HCT116 (cell line): ENCODE measurements at regions not wholly inside any gene's neighbourhood (a gene's known extent, or its start where the extent isn't known, plus 50 kb on each side); places are given as distances from the start of the nearest gene placed in this dataset.

Experiments used
- ATAC-seq: fragments of 200-7000 bp; cut with Tn5 transposase; 2 replicates; pipeline ENCODE4 v1.9.1; 2020; ENCODE audit warnings: mild to moderate bottlenecking, moderate library complexity
- BruUV-seq: library from RNA; stranded (reverse); fragments of 400-500 nt; replicated peaks from 2 replicates; lab custom pipeline; 2021; lab: Mats Ljungman, UMichigan
- CTCF ChIA-PET: fragments of 300-600 bp; sonication (Branson Sonifier 250); formaldehyde crosslinking; loops from one replicate; lab custom pipeline; 2021; ENCODE audit warnings: antibody characterized with exemption; lab: Charles Lee
- POLR2A ChIA-PET: fragments of 300-600, 350-600 bp; sonication (Branson Sonifier 250); formaldehyde crosslinking; loops from one replicate; lab custom pipeline; 2021; ENCODE audit warnings: antibody characterized with exemption; lab: Charles Lee
- RAD21 ChIA-PET, 2 experiments: fragments of 300-600 bp; sonication (Branson Sonifier 250); formaldehyde crosslinking; loops; one replicate each; lab custom pipeline; 2023; ENCODE audit warnings: low total read pairs in 2 of 2; ENCODE audit not compliant: uncharacterized antibody in 2 of 2, unreplicated experiment in 2 of 2, low non-redundant PET in 1 of 2; lab: Charles Lee
- DNase-seq: peaks from one replicate; pipeline ENCODE4 v3.0.0-alpha.2; 2010; ENCODE audit warnings: low read depth, low spot score
- H2AFZ ChIP-seq: fragments of 200-600 bp; shearing (Covaris generic), sonication (generic); 2 replicates; pipeline ENCODE4 v1.6.1; 2017; ENCODE audit warnings: low read depth, mixed run types, mixed read lengths, antibody characterized with exemption, low read length; ENCODE audit not compliant: poor library complexity, severe bottlenecking
- H3K27ac ChIP-seq: 2 replicates; pipeline ENCODE4 v1.5.1; 2012; ENCODE audit warnings: low read depth, low read length
- H3K27me3 ChIP-seq: fragments of 200-600 bp; sonication (generic); 2 replicates; pipeline ENCODE4 v1.6.1; 2016; ENCODE audit warnings: mixed run types, low read length, mixed read lengths; ENCODE audit not compliant: insufficient read depth
- H3K36me3 ChIP-seq, 2 experiments: fragments of 200-500 bp in 1 of 2; fragments of 200-600 bp in 1 of 2; sonication (Bioruptor generic) in 1 of 2; sonication (generic) in 1 of 2; 2 replicates each; pipeline versions ENCODE4 v1.5.1 to v1.6.1; 2014 to 2016; ENCODE audit warnings: low read length in 2 of 2, inconsistent platforms in 1 of 2, mixed read lengths in 1 of 2, mixed run types in 1 of 2; ENCODE audit not compliant: insufficient read depth in 2 of 2, control insufficient read depth in 1 of 2
- H3K4me1 ChIP-seq, 2 experiments: fragments of 200-600 bp in 1 of 2; sonication (generic) in 1 of 2; 2 replicates each; pipeline versions ENCODE4 v1.5.1 to v1.6.1; 2012 to 2017; ENCODE audit warnings: low read length in 2 of 2, inconsistent platforms in 1 of 2, mild to moderate bottlenecking in 1 of 2, mixed read lengths in 1 of 2, mixed run types in 1 of 2, moderate library complexity in 1 of 2; ENCODE audit not compliant: insufficient read depth in 2 of 2, control insufficient read depth in 1 of 2
- H3K4me2 ChIP-seq: fragments of 200-600 bp; sonication (generic); 2 replicates; pipeline ENCODE4 v1.6.1; 2017; ENCODE audit warnings: mixed run types, low read length, mixed read lengths
- H3K4me3 ChIP-seq, 2 experiments: fragments of 200-600 bp in 1 of 2; sonication (generic) in 1 of 2; replicated peaks in 1 of 2; 2 replicates each; pipeline ENCODE4 v1.5.1; 2011 to 2016; ENCODE audit warnings: low read length in 2 of 2, control low read depth in 1 of 2, low read depth in 1 of 2, mild to moderate bottlenecking in 1 of 2, mixed read lengths in 1 of 2, mixed run types in 1 of 2
- H3K79me2 ChIP-seq: fragments of 200-600 bp; sonication (generic); 2 replicates; pipeline ENCODE4 v1.6.1; 2017; ENCODE audit warnings: mild to moderate bottlenecking, mixed run types, low read length, moderate library complexity, mixed read lengths; ENCODE audit not compliant: insufficient read depth
- H3K9ac ChIP-seq: fragments of 200-600 bp; sonication (generic); 2 replicates; pipeline ENCODE4 v1.6.1; 2016; ENCODE audit warnings: low read length, mixed read lengths
- H3K9me2 ChIP-seq: fragments of 200-600 bp; sonication (generic), shearing (Covaris generic); 2 replicates; pipeline ENCODE4 v1.6.1; 2017; ENCODE audit warnings: mixed run types, mild to moderate bottlenecking, moderate library complexity; ENCODE audit not compliant: insufficient read depth
- H3K9me3 ChIP-seq, 2 experiments: fragments of 200-500 bp in 1 of 2; fragments of 200-600 bp in 1 of 2; sonication (Bioruptor generic) in 1 of 2; sonication (generic) in 1 of 2; 2 replicates each; pipeline ENCODE4 v1.6.1; 2014 to 2017; ENCODE audit warnings: low read length in 2 of 2, mixed read lengths in 2 of 2, inconsistent platforms in 1 of 2, low read depth in 1 of 2, mild to moderate bottlenecking in 1 of 2, mixed run types in 1 of 2, moderate library complexity in 1 of 2; ENCODE audit not compliant: control insufficient read depth in 1 of 2, insufficient read depth in 1 of 2
- H4K20me1 ChIP-seq: fragments of 200-600 bp; sonication (generic), shearing (Covaris generic); 2 replicates; pipeline ENCODE4 v1.6.1; 2017; ENCODE audit warnings: mixed run types, mild to moderate bottlenecking, moderate library complexity; ENCODE audit not compliant: insufficient read depth
- CBX3 ChIP-seq: IDR thresholded peaks from 2 replicates; pipeline ENCODE4 v1.6.1; 2012; ENCODE audit warnings: low read depth
- CEBPB ChIP-seq: IDR thresholded peaks from 2 replicates; pipeline ENCODE4 v1.6.1; 2012; ENCODE audit warnings: low read depth
- EGR1 ChIP-seq: IDR thresholded peaks from 2 replicates; pipeline ENCODE4 v1.6.1; 2012; ENCODE audit warnings: low read depth
- ELF1 ChIP-seq: IDR thresholded peaks from 2 replicates; pipeline ENCODE4 v1.6.1; 2012; ENCODE audit warnings: low read depth, borderline replicate concordance
- EZH2phosphoT487 ChIP-seq: fragments of 200-600 bp; IDR thresholded peaks from 2 replicates; pipeline ENCODE4 v1.6.1; 2018; ENCODE audit warnings: antibody characterized with exemption, borderline replicate concordance
- FOSL1 ChIP-seq: IDR thresholded peaks from 2 replicates; pipeline ENCODE4 v1.6.1; 2012; ENCODE audit warnings: low read depth
- JUND ChIP-seq: IDR thresholded peaks from 2 replicates; pipeline ENCODE4 v1.6.1; 2012
- POLR2A ChIP-seq: IDR thresholded peaks from 2 replicates; pipeline ENCODE4 v1.7.0; 2011; ENCODE audit warnings: borderline replicate concordance; ENCODE audit not compliant: insufficient read depth, insufficient read length; ENCODE audit errors: extremely low read depth
- POLR2AphosphoS5 ChIP-seq: IDR thresholded peaks from 2 replicates; pipeline ENCODE4 v1.6.1; 2011; ENCODE audit warnings: mild to moderate bottlenecking, low read depth, low read length, moderate library complexity
- SP1 ChIP-seq: IDR thresholded peaks from 2 replicates; pipeline ENCODE4 v1.6.1; 2012; ENCODE audit warnings: low read depth
- SRF ChIP-seq: IDR thresholded peaks from 2 replicates; pipeline ENCODE4 v1.6.1; 2012; ENCODE audit warnings: low read depth
- TCF7L2 ChIP-seq: IDR thresholded peaks from 2 replicates; pipeline ENCODE4 v1.7.0; 2011; ENCODE audit warnings: borderline replicate concordance, inconsistent platforms; ENCODE audit not compliant: insufficient read depth, insufficient read length; ENCODE audit errors: extremely low read depth
- ZFX ChIP-seq: fragments of 450-650 bp; IDR thresholded peaks from 2 replicates; pipeline ENCODE4 v1.6.1; 2017
- ZNF274 ChIP-seq: fragments of 200-500 bp; sonication (Bioruptor generic); IDR thresholded peaks from 2 replicates; pipeline ENCODE4 v1.6.1; 2014; ENCODE audit warnings: mild to moderate bottlenecking, low read depth, low read length, inconsistent platforms
- intact Hi-C: fragments of 100-400 bp; cut with micrococcal nuclease; formaldehyde crosslinking; loops from 2 replicates; pipeline ENCODE4 v1.10.0; 2022
- TF ChIP-seq, protein P1 (sequence below): IDR thresholded peaks from 2 replicates; pipeline ENCODE4 v1.6.1; 2012
- TF ChIP-seq, protein P2 (sequence below): IDR thresholded peaks from 2 replicates; pipeline ENCODE4 v1.6.1; 2011; ENCODE audit warnings: mild to moderate bottlenecking, low read length, moderate library complexity; ENCODE audit not compliant: insufficient replicate concordance; ENCODE audit errors: extremely low read depth
- TF ChIP-seq, protein P3 (sequence below), 3 experiments: fragments of 200-600 bp in 1 of 3; sonication (generic) in 1 of 3; IDR thresholded peaks in 2 of 3; conservative IDR thresholded peaks in 1 of 3; 2 replicates each; pipeline ENCODE4 v1.5.1; 2012 to 2017; ENCODE audit warnings: low read depth in 2 of 3, low read length in 2 of 3, antibody characterized with exemption in 1 of 3, borderline replicate concordance in 1 of 3, control low read depth in 1 of 3, mild to moderate bottlenecking in 1 of 3, mixed read lengths in 1 of 3, mixed run types in 1 of 3, moderate library complexity in 1 of 3; ENCODE audit not compliant: insufficient read depth in 1 of 3

DNA sequence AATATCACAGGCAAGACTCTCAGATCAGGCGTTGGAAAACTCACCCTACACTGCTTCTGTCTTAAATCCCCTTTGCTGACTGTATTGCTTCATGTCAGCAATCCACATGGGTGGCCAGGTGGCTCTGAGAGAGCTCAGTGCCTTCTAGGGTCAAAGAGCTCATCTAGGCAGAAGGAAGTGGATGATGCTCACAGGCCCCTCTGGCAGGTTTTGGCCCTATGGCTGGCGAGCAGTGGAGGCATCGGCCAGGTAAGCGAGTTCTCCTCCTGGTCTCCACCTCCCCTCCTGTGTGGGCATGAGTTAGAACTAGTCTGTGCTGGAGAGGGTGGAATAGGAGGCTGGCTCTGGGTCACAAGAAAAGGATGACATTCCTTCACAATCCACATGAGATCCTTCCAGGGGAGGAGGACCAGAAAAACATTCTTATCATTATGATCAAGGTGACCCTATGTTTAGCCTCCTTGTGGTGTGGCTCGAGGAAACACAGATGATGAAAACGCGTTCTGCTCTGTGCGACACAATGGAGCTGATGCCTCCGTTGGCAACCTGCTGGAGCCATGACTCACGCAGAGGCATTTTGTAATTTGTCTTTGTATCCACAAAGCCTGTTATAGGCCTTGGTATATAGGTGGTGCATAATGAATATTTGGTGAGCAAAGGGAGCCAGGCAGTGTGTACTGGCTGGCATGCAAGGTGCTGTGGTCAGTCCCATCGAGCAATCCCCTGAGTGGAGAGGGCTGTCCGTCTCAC, 264.6 kb upstream of the RAB4A start:
- POLR2A ChIA-PET, result no interaction called here
- TF ChIP-seq ZFX, result no peak
- TF ChIP-seq FOSL1, result no peak
- TF ChIP-seq EGR1, result no peak
- TF ChIP-seq SP1, result no peak
- TF ChIP-seq EZH2phosphoT487, result no peak
- TF ChIP-seq, protein P1, sequence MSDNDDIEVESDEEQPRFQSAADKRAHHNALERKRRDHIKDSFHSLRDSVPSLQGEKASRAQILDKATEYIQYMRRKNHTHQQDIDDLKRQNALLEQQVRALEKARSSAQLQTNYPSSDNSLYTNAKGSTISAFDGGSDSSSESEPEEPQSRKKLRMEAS, result no peak
- TF ChIP-seq JUND, result no peak
- TF ChIP-seq, protein P2, sequence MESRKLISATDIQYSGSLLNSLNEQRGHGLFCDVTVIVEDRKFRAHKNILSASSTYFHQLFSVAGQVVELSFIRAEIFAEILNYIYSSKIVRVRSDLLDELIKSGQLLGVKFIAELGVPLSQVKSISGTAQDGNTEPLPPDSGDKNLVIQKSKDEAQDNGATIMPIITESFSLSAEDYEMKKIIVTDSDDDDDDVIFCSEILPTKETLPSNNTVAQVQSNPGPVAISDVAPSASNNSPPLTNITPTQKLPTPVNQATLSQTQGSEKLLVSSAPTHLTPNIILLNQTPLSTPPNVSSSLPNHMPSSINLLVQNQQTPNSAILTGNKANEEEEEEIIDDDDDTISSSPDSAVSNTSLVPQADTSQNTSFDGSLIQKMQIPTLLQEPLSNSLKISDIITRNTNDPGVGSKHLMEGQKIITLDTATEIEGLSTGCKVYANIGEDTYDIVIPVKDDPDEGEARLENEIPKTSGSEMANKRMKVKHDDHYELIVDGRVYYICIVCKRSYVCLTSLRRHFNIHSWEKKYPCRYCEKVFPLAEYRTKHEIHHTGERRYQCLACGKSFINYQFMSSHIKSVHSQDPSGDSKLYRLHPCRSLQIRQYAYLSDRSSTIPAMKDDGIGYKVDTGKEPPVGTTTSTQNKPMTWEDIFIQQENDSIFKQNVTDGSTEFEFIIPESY, result no peak
- TF ChIP-seq CBX3, result no peak
- no peak for TF ChIP-seq POLR2AphosphoS5
- TF ChIP-seq CEBPB, result no peak
- TF ChIP-seq POLR2A, result no peak
- TF ChIP-seq TCF7L2, result no peak
- TF ChIP-seq, protein P3, sequence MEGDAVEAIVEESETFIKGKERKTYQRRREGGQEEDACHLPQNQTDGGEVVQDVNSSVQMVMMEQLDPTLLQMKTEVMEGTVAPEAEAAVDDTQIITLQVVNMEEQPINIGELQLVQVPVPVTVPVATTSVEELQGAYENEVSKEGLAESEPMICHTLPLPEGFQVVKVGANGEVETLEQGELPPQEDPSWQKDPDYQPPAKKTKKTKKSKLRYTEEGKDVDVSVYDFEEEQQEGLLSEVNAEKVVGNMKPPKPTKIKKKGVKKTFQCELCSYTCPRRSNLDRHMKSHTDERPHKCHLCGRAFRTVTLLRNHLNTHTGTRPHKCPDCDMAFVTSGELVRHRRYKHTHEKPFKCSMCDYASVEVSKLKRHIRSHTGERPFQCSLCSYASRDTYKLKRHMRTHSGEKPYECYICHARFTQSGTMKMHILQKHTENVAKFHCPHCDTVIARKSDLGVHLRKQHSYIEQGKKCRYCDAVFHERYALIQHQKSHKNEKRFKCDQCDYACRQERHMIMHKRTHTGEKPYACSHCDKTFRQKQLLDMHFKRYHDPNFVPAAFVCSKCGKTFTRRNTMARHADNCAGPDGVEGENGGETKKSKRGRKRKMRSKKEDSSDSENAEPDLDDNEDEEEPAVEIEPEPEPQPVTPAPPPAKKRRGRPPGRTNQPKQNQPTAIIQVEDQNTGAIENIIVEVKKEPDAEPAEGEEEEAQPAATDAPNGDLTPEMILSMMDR (IDR thresholded peaks at IDR 0.05 in 2 of 3, conservative IDR thresholded peaks at IDR 0.05 in 1 of 3; ENCODE audit: borderline replicate concordance in 1 of 3, insufficient read depth in 1 of 3, low read depth in 2 of 3, low read length in 2 of 3), result no peak
- TF ChIP-seq ZNF274, result no peak
- TF ChIP-seq ELF1, result no peak
- TF ChIP-seq SRF, result no peak
- TF ChIP-seq, all 23 proteins: peak for 0
- RAD21 ChIA-PET, result no interaction called here
- H3K4me3 ChIP-seq, result no peak overlapping the region
- no peaks in the 10 kb centered on the region for H3K9me2 ChIP-seq
- H3K36me3 ChIP-seq, result no peaks in the 10 kb centered on the region
- no peak overlapping the region for H3K4me2 ChIP-seq
- no TSS peak for BruUV-seq
- no peaks in the 10 kb centered on the region for H3K27me3 ChIP-seq
- no peak overlapping the region for H3K27ac ChIP-seq
- ATAC-seq, result no peak
- no peak overlapping the region for H2AFZ ChIP-seq
- no peaks in the 10 kb centered on the region for H3K79me2 ChIP-seq
- intact Hi-C loops, result no loop called here
- H3K9me3 ChIP-seq, result no peaks in the 10 kb centered on the region
- no peak for DNase-seq
- CTCF ChIA-PET, result no interaction called here
- H3K9ac ChIP-seq, result no peak overlapping the region
- H3K4me1 ChIP-seq, result no peaks in the 10 kb centered on the region
- H4K20me1 ChIP-seq, result no peaks in the 10 kb centered on the region
